Mesothelial cell of epicardium (in vitro differentiated cells): ENCODE measurements at regions not wholly inside any gene's neighbourhood (a gene's known extent, or its start where the extent isn't known, plus 50 kb on each side); places are given as distances from the start of the nearest gene placed in this dataset.

Experiments used
- DNase-seq, 2 experiments: peaks; one replicate each; pipeline ENCODE4 v3.0.0; 2021; ENCODE audit warnings: low spot score in 2 of 2; ENCODE audit not compliant: unreplicated experiment in 2 of 2
- H3K27ac Mint-ChIP-seq: 2 replicates; pipeline ENCODE4 v1.8.0; 2021; ENCODE audit warnings: mixed read lengths
- H3K27me3 Mint-ChIP-seq: 2 replicates; pipeline ENCODE4 v1.8.0; 2021; ENCODE audit warnings: low read depth, mixed read lengths
- H3K36me3 Mint-ChIP-seq: 2 replicates; pipeline ENCODE4 v1.8.0; 2021; ENCODE audit warnings: mixed read lengths
- H3K4me1 Mint-ChIP-seq: 2 replicates; pipeline ENCODE4 v1.8.0; 2021; ENCODE audit warnings: mixed read lengths
- H3K4me3 Mint-ChIP-seq: 2 replicates; pipeline ENCODE4 v1.8.0; 2021; ENCODE audit warnings: mild to moderate bottlenecking, moderate library complexity, mixed read lengths
- H3K9me3 Mint-ChIP-seq: 2 replicates; pipeline ENCODE4 v1.8.0; 2021; ENCODE audit warnings: mixed read lengths
- TF ChIP-seq, protein P1 (sequence below): fragments of 200-600 bp; sonication (generic); IDR thresholded peaks from one replicate; pipeline ENCODE4 v1.5.0; 2021; ENCODE audit warnings: antibody characterized with exemption; ENCODE audit not compliant: unreplicated experiment

DNA sequence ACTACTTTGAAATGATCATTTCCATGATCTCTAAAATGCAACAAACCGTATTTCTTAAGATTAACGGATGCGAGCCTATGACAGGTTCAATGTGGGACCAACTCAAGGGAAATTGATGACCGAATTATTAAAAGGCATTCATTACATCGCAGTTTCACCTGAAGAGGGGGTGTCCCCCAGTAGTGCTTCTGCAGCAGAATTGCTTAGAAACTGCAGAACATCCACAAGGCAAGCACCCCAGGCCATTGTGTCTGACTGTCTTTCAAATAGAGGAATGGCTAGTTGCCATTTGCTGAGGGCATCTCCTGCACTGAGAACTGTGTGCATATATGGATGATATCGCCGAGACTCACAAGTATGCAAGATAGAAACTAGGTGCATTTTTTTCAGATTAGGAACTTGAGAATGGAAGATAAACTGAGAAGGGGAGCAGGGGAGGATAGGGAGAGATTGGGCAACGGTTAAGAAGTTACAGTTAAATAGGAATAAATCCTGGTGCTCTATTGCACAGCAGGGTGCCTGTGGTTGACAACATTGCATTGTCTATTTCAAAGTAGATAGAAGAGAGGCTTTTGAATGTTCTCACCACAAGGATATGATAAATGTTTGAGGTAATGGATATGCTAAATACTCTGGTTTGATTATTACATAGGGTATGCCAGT lies 234.3 kb upstream of the PLEKHG7 start:
- Mint-ChIP-seq H3K36me3 (no peaks in the 10 kb centered on the region), H3K27ac (no peak overlapping the region), H3K9me3 (no peaks in the 10 kb centered on the region), H3K4me3 (no peak overlapping the region), H3K4me1 (peaks cover 64% of the 10 kb centered on the region), H3K27me3 (no peaks in the 10 kb centered on the region)
- TF ChIP-seq, protein P1, sequence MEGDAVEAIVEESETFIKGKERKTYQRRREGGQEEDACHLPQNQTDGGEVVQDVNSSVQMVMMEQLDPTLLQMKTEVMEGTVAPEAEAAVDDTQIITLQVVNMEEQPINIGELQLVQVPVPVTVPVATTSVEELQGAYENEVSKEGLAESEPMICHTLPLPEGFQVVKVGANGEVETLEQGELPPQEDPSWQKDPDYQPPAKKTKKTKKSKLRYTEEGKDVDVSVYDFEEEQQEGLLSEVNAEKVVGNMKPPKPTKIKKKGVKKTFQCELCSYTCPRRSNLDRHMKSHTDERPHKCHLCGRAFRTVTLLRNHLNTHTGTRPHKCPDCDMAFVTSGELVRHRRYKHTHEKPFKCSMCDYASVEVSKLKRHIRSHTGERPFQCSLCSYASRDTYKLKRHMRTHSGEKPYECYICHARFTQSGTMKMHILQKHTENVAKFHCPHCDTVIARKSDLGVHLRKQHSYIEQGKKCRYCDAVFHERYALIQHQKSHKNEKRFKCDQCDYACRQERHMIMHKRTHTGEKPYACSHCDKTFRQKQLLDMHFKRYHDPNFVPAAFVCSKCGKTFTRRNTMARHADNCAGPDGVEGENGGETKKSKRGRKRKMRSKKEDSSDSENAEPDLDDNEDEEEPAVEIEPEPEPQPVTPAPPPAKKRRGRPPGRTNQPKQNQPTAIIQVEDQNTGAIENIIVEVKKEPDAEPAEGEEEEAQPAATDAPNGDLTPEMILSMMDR = no peak
- no peak for DNase-seq

DNA sequence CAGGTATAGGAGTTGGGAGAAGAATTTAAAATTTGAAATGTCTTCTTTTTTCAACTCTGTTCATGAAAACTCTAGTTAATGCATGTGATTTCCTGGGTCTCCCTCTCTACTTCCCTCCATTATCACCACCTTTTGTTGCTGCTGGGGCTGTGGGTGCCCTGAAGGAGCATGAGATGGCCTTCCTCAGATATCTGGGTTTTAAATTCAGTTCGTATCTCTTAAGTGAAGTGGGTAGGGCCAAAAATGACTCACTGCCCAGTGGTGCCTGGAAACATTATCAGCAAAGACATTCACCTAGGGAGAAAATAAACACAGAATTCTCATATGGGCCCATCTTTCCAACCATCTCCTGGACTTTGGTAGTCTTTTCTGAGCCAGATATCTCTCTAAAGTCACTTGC lies 234.9 kb upstream of the PLEKHG7 start:
- TF ChIP-seq, protein P1 = no peak
- Mint-ChIP-seq H3K36me3 (no peaks in the 10 kb centered on the region), H3K27me3 (no peaks in the 10 kb centered on the region), H3K4me3 (no peak overlapping the region), H3K4me1 (peaks cover 61% of the 10 kb centered on the region), H3K27ac (peak overlapping the region; percentile 60), H3K9me3 (no peaks in the 10 kb centered on the region)
- DNase-seq = no peak

DNA sequence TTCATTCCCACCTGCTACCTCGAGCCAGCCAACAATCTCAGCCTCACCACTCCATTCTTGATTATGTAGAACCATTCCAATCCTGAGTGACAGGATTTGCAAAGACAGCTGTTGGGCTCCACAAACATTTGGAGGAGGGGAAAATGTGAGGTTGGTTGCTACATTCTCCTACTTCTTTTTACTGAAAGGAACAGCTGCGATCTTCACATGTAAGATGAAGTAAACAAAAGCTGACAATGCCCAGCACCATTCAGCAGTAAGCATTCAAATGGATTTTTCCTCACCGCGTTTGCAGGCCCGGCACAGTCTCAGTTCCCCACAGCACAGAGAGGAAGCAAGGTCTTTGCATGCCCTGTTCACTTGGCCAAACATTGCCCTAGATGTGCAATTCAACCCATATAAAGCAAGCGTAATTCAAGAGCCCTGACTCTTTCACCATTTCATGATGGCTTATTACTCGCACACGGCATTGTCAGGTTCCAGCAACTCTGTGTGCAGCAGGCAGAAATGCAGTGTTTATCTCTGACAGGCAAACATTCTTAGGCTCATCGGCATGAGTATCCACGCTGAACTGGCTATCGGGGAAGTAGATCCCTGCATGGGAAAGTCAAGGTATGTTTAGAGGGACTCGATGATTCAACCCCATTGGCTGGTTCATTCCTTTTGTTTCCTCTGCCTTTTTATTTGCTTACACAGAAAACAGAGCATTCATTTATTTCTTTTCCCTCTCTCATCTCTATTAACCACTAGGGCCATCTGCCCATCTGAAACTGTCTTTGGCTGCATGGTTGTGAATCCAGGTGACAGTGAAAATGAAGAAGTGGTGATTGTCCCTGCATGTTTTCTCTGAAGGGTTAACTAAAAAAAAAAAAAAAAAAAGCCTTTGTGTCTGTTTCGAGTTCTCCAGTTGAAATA lies 236.1 kb upstream of the PLEKHG7 start:
- Mint-ChIP-seq H3K27ac (peak overlapping the region; percentile 93), H3K4me3 (no peak overlapping the region), H3K36me3 (no peaks in the 10 kb centered on the region), H3K27me3 (no peaks in the 10 kb centered on the region), H3K9me3 (no peaks in the 10 kb centered on the region), H3K4me1 (peaks cover 70% of the 10 kb centered on the region)
- DNase-seq = no peak
- TF ChIP-seq, protein P1 = no peak

DNA sequence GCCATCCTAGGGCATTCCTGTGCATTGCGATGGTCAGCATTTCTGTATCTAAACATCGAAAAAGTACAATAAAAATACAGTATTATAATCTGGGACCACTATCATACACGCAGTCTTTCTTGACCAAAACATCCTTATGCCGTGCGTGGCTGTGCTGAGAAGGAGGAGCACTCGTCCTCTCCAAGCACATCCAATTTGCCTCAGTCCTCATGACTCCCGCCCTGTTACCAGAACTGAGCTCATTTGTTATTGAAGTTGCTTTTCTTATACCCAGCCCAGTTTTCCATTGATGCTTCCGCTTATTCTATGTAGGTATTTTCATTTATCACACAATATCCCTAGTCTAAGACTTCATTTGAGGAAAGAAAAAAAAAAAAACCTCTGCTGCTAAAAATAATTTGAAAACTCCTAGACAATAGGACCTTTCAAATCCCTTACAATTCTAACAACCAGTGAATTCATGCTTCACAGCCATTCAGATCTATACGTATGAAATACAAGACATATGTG lies 236.9 kb upstream of the PLEKHG7 start:
- no peaks in the 10 kb centered on the region for H3K9me3 Mint-ChIP-seq
- H3K36me3 Mint-ChIP-seq = no peaks in the 10 kb centered on the region
- TF ChIP-seq, protein P1 = no peak
- H3K27ac Mint-ChIP-seq = peak overlapping the region; percentile 93
- H3K27me3 Mint-ChIP-seq = no peaks in the 10 kb centered on the region
- peaks cover 71% of the 10 kb centered on the region for H3K4me1 Mint-ChIP-seq
- no peak overlapping the region for H3K4me3 Mint-ChIP-seq
- DNase-seq = no peak

DNA sequence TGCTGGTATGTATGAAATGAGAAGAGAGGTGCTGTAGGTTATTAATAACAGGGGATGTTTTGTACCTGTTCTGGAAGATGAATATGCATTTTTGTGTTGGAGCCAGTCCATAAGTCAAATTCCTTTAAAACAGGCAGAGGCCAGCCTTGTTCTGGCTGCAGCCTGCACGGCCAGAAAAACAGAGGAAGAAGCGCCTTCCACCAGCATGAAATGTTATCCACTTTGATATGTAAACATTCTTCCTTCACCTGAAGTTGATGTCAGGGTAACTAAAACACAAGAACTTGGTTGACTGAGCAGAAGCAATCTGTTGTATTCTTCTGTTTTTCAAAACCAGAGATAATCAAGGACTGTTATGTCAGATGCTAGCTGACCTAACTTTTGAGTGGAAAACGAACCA lies 237.9 kb upstream of the PLEKHG7 start:
- Mint-ChIP-seq H3K4me1 (peaks cover 64% of the 10 kb centered on the region), H3K36me3 (no peaks in the 10 kb centered on the region), H3K27me3 (no peaks in the 10 kb centered on the region), H3K4me3 (peak overlapping the region; percentile 0), H3K27ac (peak overlapping the region; percentile 93), H3K9me3 (peaks cover 3% of the 10 kb centered on the region)
- DNase-seq = peak in 1 of 2 experiments; percentile 45
- TF ChIP-seq, protein P1 = no peak
